Panc1 (cell line): ENCODE measurements at regions not wholly inside any gene's neighbourhood (a gene's known extent, or its start where the extent isn't known, plus 50 kb on each side); places are given as distances from the start of the nearest gene placed in this dataset.

ENCODE experiments used
- CTCF ChIP-seq: fragments of 450-650 bp; IDR thresholded peaks from 2 replicates; pipeline ENCODE4 v1.5.1; 2017; ENCODE audit warnings: mild to moderate bottlenecking
- POLR2AphosphoS5 ChIP-seq: IDR thresholded peaks from 2 replicates; pipeline ENCODE4 v1.6.1; 2012; ENCODE audit warnings: mild to moderate bottlenecking, low read depth, low read length, moderate library complexity
- SIN3A ChIP-seq: IDR thresholded peaks from 2 replicates; pipeline ENCODE4 v1.6.1; 2012; ENCODE audit warnings: low read depth, mild to moderate bottlenecking, low read length, moderate library complexity, borderline replicate concordance; ENCODE audit not compliant: insufficient read depth

- TF ChIP-seq CTCF, result no peak
- no peak for TF ChIP-seq POLR2AphosphoS5
- TF ChIP-seq SIN3A, result no peak
Observed at GRCh38 chr4:156568484-156568883, 403.1 kb downstream of the PDGFC start.
